GM23248 (cell line): ENCODE measurements at regions not wholly inside any gene's neighbourhood (a gene's known extent, or its start where the extent isn't known, plus 50 kb on each side); places are given as distances from the start of the nearest gene placed in this dataset.
"Not testable (repeated sequence)": the region's sequence is repeated elsewhere in the genome, so short reads cannot be mapped to it uniquely, and the experiment has no call there.

Experiments
- EZH2 ChIP-seq: fragments of 200-600 bp; sonication (generic); IDR thresholded peaks from 2 replicates; pipeline ENCODE4 v1.6.1; 2018; ENCODE audit warnings: antibody characterized with exemption, mild to moderate bottlenecking; ENCODE audit not compliant: insufficient read depth, poor library complexity, severe bottlenecking
- EZH2phosphoT487 ChIP-seq: fragments of 200-600 bp; sonication (generic); IDR thresholded peaks from 2 replicates; pipeline ENCODE4 v1.6.1; 2018; ENCODE audit warnings: antibody characterized with exemption, moderate library complexity, mild to moderate bottlenecking, low read depth; ENCODE audit not compliant: insufficient read depth

DNA sequence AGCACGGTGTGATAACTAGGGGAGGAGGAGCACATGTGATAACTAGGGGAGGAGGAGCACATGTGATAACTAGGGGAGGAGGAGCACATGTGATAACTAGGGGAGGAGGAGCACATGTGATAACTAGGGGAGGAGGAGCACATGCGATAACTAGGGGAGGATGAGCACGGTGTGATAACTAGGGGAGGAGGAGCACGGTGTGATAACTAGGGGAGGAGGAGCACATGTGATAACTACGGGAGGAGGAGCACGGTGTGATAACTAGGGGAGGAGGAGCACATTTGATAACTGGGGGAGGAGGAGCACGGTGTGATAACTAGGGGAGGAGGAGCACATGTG is 85.7 kb downstream of the DACT2 start:
- not testable (repeated sequence) for TF ChIP-seq EZH2phosphoT487, EZH2
